ENCODE measurements at regions not wholly inside any gene's neighbourhood (a gene's known extent, or its start where the extent isn't known, plus 50 kb on each side); places are given as distances from the start of the nearest gene placed in this dataset.
"Not testable (repeated sequence)": the region's sequence is repeated elsewhere in the genome, so short reads cannot be mapped to it uniquely, and the experiment has no call there.

DNA sequence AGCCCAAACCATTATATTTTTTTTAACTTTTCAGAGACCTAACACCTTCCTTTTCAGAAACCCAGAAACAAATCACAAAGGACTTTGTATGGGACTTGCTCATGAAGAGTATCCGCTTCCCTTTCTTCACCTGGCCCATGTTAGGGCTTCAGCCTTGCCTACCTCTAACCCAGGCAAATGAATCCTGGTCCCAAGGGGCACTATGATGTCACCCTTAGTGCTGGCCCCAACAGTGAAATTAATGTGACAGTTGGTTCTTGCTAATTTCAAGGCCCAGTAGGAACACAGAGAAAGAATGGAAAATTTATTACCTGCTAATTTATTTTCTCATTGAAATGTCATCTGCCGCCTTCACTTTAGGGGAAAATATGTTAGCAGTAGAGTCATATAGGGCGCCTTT is 179.8 kb upstream of the NRXN3 start:
- H3K4me1 ChIP-seq, result no peaks in the 10 kb centered on the region
- 74 to 79% methylated on average over 3 of the region's 3 CpGs for WGBS, 2 donors
- H3K27me3 ChIP-seq, result no peaks in the 10 kb centered on the region
- H3K27ac ChIP-seq, result no peak overlapping the region
- no peak overlapping the region for H3K4me3 ChIP-seq
- DNase-seq, result no peak
- TF ChIP-seq POLR2A (IDR thresholded peaks at IDR 0.05), result no peak
- TF ChIP-seq, protein P1, sequence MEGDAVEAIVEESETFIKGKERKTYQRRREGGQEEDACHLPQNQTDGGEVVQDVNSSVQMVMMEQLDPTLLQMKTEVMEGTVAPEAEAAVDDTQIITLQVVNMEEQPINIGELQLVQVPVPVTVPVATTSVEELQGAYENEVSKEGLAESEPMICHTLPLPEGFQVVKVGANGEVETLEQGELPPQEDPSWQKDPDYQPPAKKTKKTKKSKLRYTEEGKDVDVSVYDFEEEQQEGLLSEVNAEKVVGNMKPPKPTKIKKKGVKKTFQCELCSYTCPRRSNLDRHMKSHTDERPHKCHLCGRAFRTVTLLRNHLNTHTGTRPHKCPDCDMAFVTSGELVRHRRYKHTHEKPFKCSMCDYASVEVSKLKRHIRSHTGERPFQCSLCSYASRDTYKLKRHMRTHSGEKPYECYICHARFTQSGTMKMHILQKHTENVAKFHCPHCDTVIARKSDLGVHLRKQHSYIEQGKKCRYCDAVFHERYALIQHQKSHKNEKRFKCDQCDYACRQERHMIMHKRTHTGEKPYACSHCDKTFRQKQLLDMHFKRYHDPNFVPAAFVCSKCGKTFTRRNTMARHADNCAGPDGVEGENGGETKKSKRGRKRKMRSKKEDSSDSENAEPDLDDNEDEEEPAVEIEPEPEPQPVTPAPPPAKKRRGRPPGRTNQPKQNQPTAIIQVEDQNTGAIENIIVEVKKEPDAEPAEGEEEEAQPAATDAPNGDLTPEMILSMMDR (IDR thresholded peaks at IDR 0.05), result no peak
- H3K9me3 ChIP-seq, result no peaks in the 10 kb centered on the region
- intact Hi-C loops (cut with DNase I), result no loop called here
- no peaks in the 10 kb centered on the region for H3K36me3 ChIP-seq

DNA sequence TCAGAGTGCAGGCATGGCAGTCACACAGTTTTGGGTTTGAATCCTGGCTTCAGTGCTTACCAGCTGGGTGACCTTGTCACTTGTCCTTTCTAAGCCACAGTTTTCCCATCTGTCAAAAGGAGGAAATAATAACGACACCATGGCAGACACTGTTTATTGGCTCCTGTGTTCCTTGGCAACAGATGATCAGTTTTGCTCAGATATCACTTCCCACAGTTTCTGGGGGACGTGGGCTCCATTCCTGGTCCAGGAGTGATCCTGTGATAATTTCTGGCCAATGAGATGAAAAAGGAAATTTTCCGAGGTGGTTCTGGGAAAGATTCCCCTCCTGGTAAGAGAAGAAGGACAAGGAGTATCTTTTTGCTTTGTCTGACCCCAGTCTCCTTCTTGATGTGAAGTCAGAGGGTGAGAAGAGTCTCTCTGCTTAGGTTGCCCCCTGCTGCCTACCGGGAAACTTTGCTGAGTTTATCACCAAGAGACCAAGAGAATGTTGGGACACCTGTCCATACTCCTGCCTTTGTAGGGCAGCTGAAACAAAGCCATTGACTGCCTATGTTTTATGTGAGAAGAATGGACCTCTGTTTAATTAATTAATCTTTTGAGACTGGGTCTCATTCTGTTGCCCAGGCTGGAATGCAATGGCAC is 178.9 kb upstream of the NRXN3 start:
- 38 to 56% methylated on average over 4 of the region's 4 CpGs for WGBS, 2 donors

DNA sequence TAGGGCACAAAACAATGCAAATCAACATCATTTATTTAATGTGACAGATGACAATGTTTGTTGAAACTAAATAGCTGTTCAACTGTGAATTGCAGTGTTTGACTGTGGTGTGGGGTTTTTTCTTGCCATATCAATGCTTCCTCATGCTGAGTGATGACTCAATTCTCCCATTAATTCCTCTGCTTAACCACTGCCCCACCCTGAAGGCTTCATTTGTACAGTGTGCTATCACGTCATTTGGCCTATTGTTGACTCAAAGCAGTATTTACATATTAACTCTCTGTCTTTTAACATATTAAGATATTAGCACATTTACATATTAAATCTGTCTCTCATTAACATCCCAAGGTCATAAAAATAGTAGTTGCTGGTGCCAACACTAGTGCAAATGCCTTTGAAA is 164.8 kb upstream of the NRXN3 start:
- Histone ChIP-seq H3K4me1 (peaks cover 0 to 11% (median 0%) of the 10 kb centered on the region in 3 donors), H3K36me3 (no peaks in the 10 kb centered on the region), H3K9me3 (peaks cover 0 to 28% (median 10%) of the 10 kb centered on the region in 3 donors), H3K4me3 (no peak overlapping the region), H3K27ac (peak overlapping the region in 2 of 4 donors; percentile 16 to 29), H3K27me3 (peaks cover 0 to 31% (median 0%) of the 10 kb centered on the region in 4 donors)
- WGBS, 2 donors, result 16 to 27% methylated on average over 1 of the region's 1 CpG
- intact Hi-C loops (cut with DNase I), result no loop called here
- DNase-seq, result no peak
- TF ChIP-seq POLR2A (IDR thresholded peaks at IDR 0.05), result no peak
- TF ChIP-seq, protein P1 (IDR thresholded peaks at IDR 0.05), result no peak

More for the DNA sequence above, 178.9 kb upstream of the NRXN3 start:
- Histone ChIP-seq H3K4me3 (no peak overlapping the region), H3K4me1 (no peaks in the 10 kb centered on the region), H3K36me3 (no peaks in the 10 kb centered on the region), H3K27me3 (no peaks in the 10 kb centered on the region), H3K27ac (no peak overlapping the region), H3K9me3 (no peaks in the 10 kb centered on the region)
- intact Hi-C loops (cut with DNase I), result no loop called here
- no peak for DNase-seq
- no peak for TF ChIP-seq POLR2A (IDR thresholded peaks at IDR 0.05)
- TF ChIP-seq, protein P1 (IDR thresholded peaks at IDR 0.05), result no peak

DNA sequence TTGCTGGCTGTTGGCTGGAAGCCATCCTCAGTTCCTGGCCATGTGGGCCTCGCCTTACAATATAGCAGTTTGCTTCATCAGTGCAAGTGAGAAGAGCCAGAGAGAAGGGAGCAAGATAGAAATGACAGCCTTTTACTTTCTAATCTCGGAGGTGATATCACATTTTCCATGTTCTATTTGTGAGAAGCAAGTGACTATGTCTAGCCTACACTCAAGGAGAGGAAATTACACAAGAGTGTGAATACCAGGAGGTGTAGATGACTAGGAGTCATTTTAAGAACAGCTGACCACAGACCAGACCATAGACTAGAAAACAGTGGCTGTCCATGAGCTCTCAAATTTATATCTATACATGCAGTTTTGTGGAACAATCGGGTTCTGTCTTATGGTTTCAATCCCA is 163.0 kb upstream of the NRXN3 start:
- Histone ChIP-seq H3K9me3 (peaks cover 0 to 9% (median 0%) of the 10 kb centered on the region in 3 donors), H3K4me3 (no peak overlapping the region), H3K27ac (no peak overlapping the region), H3K4me1 (peaks cover 0 to 15% (median 0%) of the 10 kb centered on the region in 3 donors), H3K27me3 (peaks cover 0 to 41% (median 0%) of the 10 kb centered on the region in 4 donors), H3K36me3 (no peaks in the 10 kb centered on the region)
- intact Hi-C loops (cut with DNase I), result no loop called here
- no peak for TF ChIP-seq POLR2A (IDR thresholded peaks at IDR 0.05)
- TF ChIP-seq, protein P1 (IDR thresholded peaks at IDR 0.05), result no peak
- DNase-seq, result no peak
- WGBS, 2 donors, result 57 to 60% methylated on average over 3 of the region's 3 CpGs

DNA sequence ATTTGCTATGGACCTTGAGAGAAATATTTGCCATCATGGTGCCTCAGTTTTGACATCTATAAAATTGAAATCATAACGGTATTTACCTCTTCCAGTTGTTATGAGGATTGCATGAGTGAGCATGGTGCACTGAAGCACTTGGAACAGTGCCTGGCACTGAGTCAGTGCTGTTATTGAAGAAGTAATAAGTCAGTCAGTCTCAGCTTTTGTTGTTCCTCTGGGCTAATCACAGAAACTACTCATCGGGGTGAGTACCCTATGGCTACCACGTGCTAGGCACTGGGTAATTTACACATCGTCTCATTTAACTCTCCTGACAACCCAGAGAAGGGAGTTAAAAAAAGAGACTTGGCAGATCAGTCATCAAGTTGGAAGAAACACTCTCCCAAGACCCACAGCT is 159.5 kb upstream of the NRXN3 start:
- Histone ChIP-seq H3K9me3 (no peaks in the 10 kb centered on the region), H3K27me3 (peaks cover 0 to 63% (median 0%) of the 10 kb centered on the region in 4 donors), H3K27ac (no peak overlapping the region), H3K4me1 (peaks cover 0 to 8% (median 0%) of the 10 kb centered on the region in 3 donors), H3K4me3 (no peak overlapping the region), H3K36me3 (no peaks in the 10 kb centered on the region)
- no peak for DNase-seq
- intact Hi-C loops (cut with DNase I), result no loop called here
- no peak for TF ChIP-seq POLR2A (IDR thresholded peaks at IDR 0.05)
- TF ChIP-seq, protein P1 (IDR thresholded peaks at IDR 0.05), result no peak
- WGBS, 2 donors, result 35 to 63% methylated on average over 4 of the region's 4 CpGs

DNA sequence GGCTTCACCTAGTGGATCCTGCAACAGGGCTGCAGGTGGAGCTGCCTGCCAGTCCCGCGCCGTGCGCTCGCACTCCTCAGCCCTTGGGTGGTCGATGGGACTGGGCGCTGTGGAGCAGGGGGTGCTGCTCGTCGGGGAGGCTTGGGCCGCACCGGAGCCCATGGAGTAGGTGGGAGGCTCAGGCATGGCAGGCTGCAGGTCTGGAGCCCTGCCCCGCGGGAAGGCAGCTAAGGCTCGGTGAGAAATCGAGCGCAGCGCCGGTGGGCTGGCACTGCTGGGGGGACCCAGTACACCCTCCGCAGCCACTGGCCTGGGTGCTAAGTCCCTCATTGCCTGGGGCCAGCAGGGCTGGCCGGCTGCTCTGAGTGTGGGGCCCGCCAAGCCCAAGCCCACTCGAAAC is 156.3 kb upstream of the NRXN3 start:
- H3K9me3 ChIP-seq; H3K27ac ChIP-seq; intact Hi-C loops (cut with DNase I); H3K36me3 ChIP-seq; H3K4me1 ChIP-seq; DNase-seq; H3K4me3 ChIP-seq: not testable (repeated sequence)
- 95 to 100% methylated on average over 4 to 5 of the region's 22 CpGs for WGBS, 2 donors
- peaks cover 0 to 48% (median 0%) of the 10 kb centered on the region in 4 donors for H3K27me3 ChIP-seq

Measured in esophagus squamous epithelium (tissue), 5 donors.